H1 (cell line): ENCODE measurements at regions not wholly inside any gene's neighbourhood (a gene's known extent, or its start where the extent isn't known, plus 50 kb on each side); places are given as distances from the start of the nearest gene placed in this dataset.

Source experiments
- CTCF ChIA-PET: fragments of 300-600 bp; sonication (Branson Sonifier 250); formaldehyde crosslinking; loops from one replicate; lab custom pipeline; 2021; ENCODE audit not compliant: partially characterized antibody; lab: Charles Lee
- POLR2A ChIA-PET: fragments of 300-600 bp; sonication (Branson Sonifier 250); formaldehyde crosslinking; loops from one replicate; lab custom pipeline; 2021; ENCODE audit warnings: inconsistent platforms; ENCODE audit not compliant: partially characterized antibody; lab: Charles Lee
- DNase-seq, 2 experiments: peaks; one replicate each; pipeline versions ENCODE4 v3.0.0 to v3.0.0-alpha.2; 2010 to 2022; ENCODE audit warnings: low spot score in 2 of 2, low read depth in 1 of 2, mixed read lengths in 1 of 2
- FAIRE-seq: peaks from 2 replicates; lab custom pipeline; 2011; peaks lifted over from hg19 to GRCh38; lab: Jason Lieb, UNC
- H2AFZ ChIP-seq: 2 replicates; pipeline ENCODE4 v1.8.1; 2012; ENCODE audit warnings: low read length, inconsistent platforms
- H2AK5ac ChIP-seq: 2 replicates; pipeline ENCODE4 v1.6.1; 2013; ENCODE audit warnings: low read depth, low read length
- H2BK120ac ChIP-seq: replicated peaks from 2 replicates; pipeline ENCODE3; 2013; ENCODE audit warnings: low read depth, low read length, inconsistent platforms
- H2BK12ac ChIP-seq: 2 replicates; pipeline ENCODE4 v1.6.1; 2013; ENCODE audit warnings: low read depth, low read length
- H2BK15ac ChIP-seq: 2 replicates; pipeline ENCODE4 v1.6.1; 2013; ENCODE audit warnings: low read length
- H2BK20ac ChIP-seq: 2 replicates; pipeline ENCODE4 v1.6.1; 2013; ENCODE audit warnings: low read length
- H2BK5ac ChIP-seq: 2 replicates; pipeline ENCODE4 v1.6.1; 2013; ENCODE audit warnings: low read depth, low read length
- H3K14ac ChIP-seq: 2 replicates; pipeline ENCODE4 v1.6.1; 2013; ENCODE audit warnings: inconsistent platforms; ENCODE audit not compliant: insufficient read length
- H3K18ac ChIP-seq: 2 replicates; pipeline ENCODE4 v1.6.1; 2013; ENCODE audit warnings: low read length; ENCODE audit errors: extremely low read depth
- H3K23ac ChIP-seq: 2 replicates; pipeline ENCODE4 v1.6.1; 2013; ENCODE audit warnings: inconsistent platforms; ENCODE audit not compliant: insufficient read length
- H3K23me2 ChIP-seq: 2 replicates; pipeline ENCODE4 v1.6.1; 2013; ENCODE audit warnings: low read depth, low read length
- H3K27ac ChIP-seq: 2 replicates; pipeline ENCODE4 v1.6.1; 2011; ENCODE audit warnings: low read depth, low read length, inconsistent platforms
- H3K27me3 ChIP-seq, 4 experiments: replicated peaks in 1 of 4; 1 replicate in 1 of 4; 2 replicates in 3 of 4; pipeline versions ENCODE4 v1.6.1 to v1.8.1; 2011 to 2013; ENCODE audit warnings: low read length in 3 of 4, mild to moderate bottlenecking in 3 of 4, inconsistent platforms in 2 of 4, mixed read lengths in 2 of 4, moderate library complexity in 1 of 4; ENCODE audit not compliant: control insufficient read depth in 3 of 4, insufficient read depth in 3 of 4; ENCODE audit errors: extremely low read depth in 1 of 4
- H3K36me3 ChIP-seq, 4 experiments: 2 replicates each; pipeline versions ENCODE4 v1.6.1 to v1.8.1; 2011 to 2013; ENCODE audit warnings: mild to moderate bottlenecking in 4 of 4, low read length in 3 of 4, moderate library complexity in 2 of 4, control low read depth in 1 of 4, inconsistent platforms in 1 of 4; ENCODE audit not compliant: insufficient read depth in 4 of 4, control insufficient read depth in 2 of 4
- H3K4ac ChIP-seq: replicated peaks from 2 replicates; pipeline ENCODE3; 2013; ENCODE audit warnings: low read length, low read depth, mixed read lengths, inconsistent platforms; ENCODE audit not compliant: insufficient read length
- H3K4me1 ChIP-seq, 4 experiments: replicated peaks in 1 of 4; 1 replicate in 1 of 4; 2 replicates in 3 of 4; pipeline versions ENCODE4 v1.6.1 to v1.8.1; 2011 to 2013; ENCODE audit warnings: low read length in 3 of 4, inconsistent platforms in 2 of 4, mixed read lengths in 1 of 4; ENCODE audit not compliant: insufficient read depth in 4 of 4, control insufficient read depth in 3 of 4
- H3K4me2 ChIP-seq, 2 experiments: 2 replicates each; pipeline versions ENCODE4 v1.6.1 to v1.8.1; 2011 to 2013; ENCODE audit warnings: low read depth in 2 of 2, low read length in 2 of 2, control low read depth in 1 of 2, inconsistent platforms in 1 of 2, mild to moderate bottlenecking in 1 of 2; ENCODE audit not compliant: insufficient read depth in 1 of 2
- H3K4me3 ChIP-seq, 4 experiments: fragments of 200-600, 300-600 bp in 1 of 4; sonication (generic), shearing (Covaris generic), sonication (Bioruptor Twin) in 1 of 4; 2 replicates each; pipeline versions ENCODE4 v1.5.1 to v1.8.1; 2011 to 2016; ENCODE audit warnings: low read length in 4 of 4, low read depth in 3 of 4, control low read depth in 2 of 4, inconsistent platforms in 2 of 4, mild to moderate bottlenecking in 2 of 4, mixed read lengths in 1 of 4, moderate library complexity in 1 of 4; ENCODE audit not compliant: insufficient read depth in 2 of 4; ENCODE audit errors: extremely low read depth in 1 of 4
- H3K56ac ChIP-seq: replicated peaks from 2 replicates; pipeline ENCODE3; 2013; ENCODE audit warnings: low read depth, mild to moderate bottlenecking, mixed read lengths, low read length, inconsistent platforms; ENCODE audit not compliant: insufficient read length
- H3K79me1 ChIP-seq: 2 replicates; pipeline ENCODE4 v1.6.1; 2013; ENCODE audit warnings: low read depth, low read length, control low read depth
- H3K79me2 ChIP-seq, 2 experiments: 2 replicates each; pipeline versions ENCODE4 v1.6.1 to v1.8.1; 2012 to 2013; ENCODE audit warnings: low read length in 2 of 2, mild to moderate bottlenecking in 2 of 2, inconsistent platforms in 1 of 2; ENCODE audit not compliant: insufficient read depth in 2 of 2, control insufficient read depth in 1 of 2
- H3K9ac ChIP-seq, 4 experiments: replicated peaks in 1 of 4; 1 replicate in 1 of 4; 2 replicates in 3 of 4; pipeline versions ENCODE4 v1.6.1 to v1.8.1; 2011 to 2013; ENCODE audit warnings: low read depth in 3 of 4, low read length in 3 of 4, control low read depth in 2 of 4, mild to moderate bottlenecking in 2 of 4, moderate library complexity in 2 of 4, inconsistent platforms in 1 of 4; ENCODE audit errors: extremely low read depth in 1 of 4
- H3K9me3 ChIP-seq, 2 experiments: 2 replicates each; pipeline versions ENCODE4 v1.6.1 to v1.8.1; 2012 to 2013; ENCODE audit warnings: mild to moderate bottlenecking in 2 of 2, moderate library complexity in 2 of 2, control low read depth in 1 of 2, inconsistent platforms in 1 of 2, low read depth in 1 of 2, low read length in 1 of 2, mixed read lengths in 1 of 2; ENCODE audit not compliant: insufficient read depth in 2 of 2
- H4K20me1 ChIP-seq, 2 experiments: replicated peaks in 1 of 2; 2 replicates each; pipeline versions ENCODE3 to v1.8.1; 2011 to 2013; ENCODE audit warnings: inconsistent platforms in 2 of 2, low read length in 2 of 2, mild to moderate bottlenecking in 1 of 2; ENCODE audit not compliant: insufficient read depth in 2 of 2, control insufficient read depth in 1 of 2
- H4K5ac ChIP-seq: 2 replicates; pipeline ENCODE4 v1.6.1; 2013; ENCODE audit warnings: low read length, low read depth, mixed read lengths, inconsistent platforms; ENCODE audit not compliant: insufficient read length
- H4K8ac ChIP-seq: 2 replicates; pipeline ENCODE4 v1.8.0; 2013; ENCODE audit warnings: mild to moderate bottlenecking, moderate library complexity, low read length, inconsistent platforms; ENCODE audit not compliant: insufficient read depth; ENCODE audit errors: extremely low read depth
- H4K91ac ChIP-seq: replicated peaks from 2 replicates; pipeline ENCODE3; 2013; ENCODE audit warnings: low read length, mixed read lengths, inconsistent platforms; ENCODE audit not compliant: insufficient read length
- BACH1 ChIP-seq: IDR thresholded peaks from 2 replicates; pipeline ENCODE4 v1.6.1; 2012; ENCODE audit warnings: low read length, improper control_type of control experiment
- MAX ChIP-seq: IDR thresholded peaks from 2 replicates; pipeline ENCODE4 v1.6.1; 2012; ENCODE audit warnings: inconsistent platforms
- NRF1 ChIP-seq: IDR thresholded peaks from 2 replicates; pipeline ENCODE4 v1.6.1; 2011; ENCODE audit warnings: mild to moderate bottlenecking, low read depth, low read length, improper control_type of control experiment
- POU5F1 ChIP-seq: IDR thresholded peaks from 2 replicates; pipeline ENCODE4 v1.6.1; 2011; ENCODE audit warnings: low read depth, mild to moderate bottlenecking, low read length, moderate library complexity
- TCF12 ChIP-seq: IDR thresholded peaks from 2 replicates; pipeline ENCODE4 v1.6.1; 2011; ENCODE audit warnings: low read depth, mild to moderate bottlenecking, low read length
- WGBS, 2 experiments: shearing (Covaris generic) in 1 of 2; methylation state at CpG; one replicate each; pipeline versions ENCODE4 v1.1.6 to v1.1.7; 2013 to 2015; ENCODE audit warnings: low lambda C conversion rate in 2 of 2, mixed read lengths in 2 of 2, inconsistent platforms in 1 of 2, low coverage in 1 of 2, missing lambda C conversion rate in 1 of 2; ENCODE audit not compliant: insufficient replicate concordance in 2 of 2, insufficient coverage in 1 of 2, insufficient read length in 1 of 2; ENCODE audit errors: extremely low coverage in 1 of 2, missing lambda C conversion rate in 1 of 2; 5-methylcytosine and 5-hydroxymethylcytosine counted together
- TF ChIP-seq, protein P1 (sequence below): IDR thresholded peaks from 2 replicates; pipeline ENCODE4 v1.6.1; 2012; ENCODE audit warnings: inconsistent platforms

DNA sequence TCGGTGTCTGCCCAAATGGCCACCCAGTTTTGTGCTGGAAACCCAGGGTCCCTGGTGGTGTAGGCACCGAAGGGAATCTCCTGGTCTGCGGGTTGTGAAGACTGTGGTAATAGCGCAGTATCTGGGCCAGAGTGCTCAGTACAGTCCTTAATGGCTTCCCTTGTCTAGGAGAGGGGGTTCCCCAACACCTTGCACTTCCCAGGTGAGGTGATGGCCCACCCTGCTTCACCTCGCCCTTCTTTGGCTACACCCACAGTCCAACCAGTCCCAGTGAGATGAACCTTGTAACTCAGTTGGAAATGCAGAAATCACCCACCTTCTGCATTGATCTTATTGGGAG lies 402.4 kb downstream of the SRGAP2C start:
- H2BK15ac ChIP-seq = no peak overlapping the region; the same call in 1 of the 2 replicates
- H2BK20ac ChIP-seq = no peak overlapping the region; the same call in 1 of the 2 replicates
- H3K79me1 ChIP-seq = no peaks in the 10 kb centered on the region
- H3K23ac ChIP-seq = no peak overlapping the region
- H3K9ac ChIP-seq = no peak overlapping the region
- peak overlapping the region; percentile 85 for H2AFZ ChIP-seq
- H3K79me2 ChIP-seq = no peaks in the 10 kb centered on the region
- no peak for DNase-seq
- H2AK5ac ChIP-seq = no peak overlapping the region; the same call in 1 of the 2 replicates
- 92% methylated on average over 5 of the region's 5 CpGs; no CpG with 5 or more reads in 1 of the 2 experiments for WGBS, 2 experiments
- no peaks in the 10 kb centered on the region for H3K27me3 ChIP-seq
- peak overlapping the region; percentile 48; the same call in 1 of the 2 replicates for H3K18ac ChIP-seq
- H3K4me3 ChIP-seq = no peak overlapping the region
- TF ChIP-seq POU5F1 = no peak
- TF ChIP-seq MAX = no peak
- TF ChIP-seq TCF12 = no peak
- no peak for TF ChIP-seq NRF1
- TF ChIP-seq, protein P1, sequence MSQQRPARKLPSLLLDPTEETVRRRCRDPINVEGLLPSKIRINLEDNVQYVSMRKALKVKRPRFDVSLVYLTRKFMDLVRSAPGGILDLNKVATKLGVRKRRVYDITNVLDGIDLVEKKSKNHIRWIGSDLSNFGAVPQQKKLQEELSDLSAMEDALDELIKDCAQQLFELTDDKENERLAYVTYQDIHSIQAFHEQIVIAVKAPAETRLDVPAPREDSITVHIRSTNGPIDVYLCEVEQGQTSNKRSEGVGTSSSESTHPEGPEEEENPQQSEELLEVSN = no peak
- no peak for TF ChIP-seq BACH1
- TF ChIP-seq, all 59 proteins: peak for 0
- no peaks in the 10 kb centered on the region for H3K23me2 ChIP-seq
- 0 out of 2 replicates have a peak overlapping the region, but pooled peaks have one; percentile 7 for H3K27ac ChIP-seq
- H3K4ac ChIP-seq = no peak overlapping the region
- H4K8ac ChIP-seq = peak overlapping the region; percentile 81; the same call in 1 of the 2 replicates
- peak overlapping the region; percentile 89 for H2BK5ac ChIP-seq
- no peak overlapping the region for H3K14ac ChIP-seq
- H3K4me2 ChIP-seq = peak overlapping the region in 1 of 2 experiments; percentile 32; a peak in 2 of 4 replicates
- ChIA-PET POLR2A (no interaction called here), CTCF (interaction anchor here (0.6 to 0.7 kb wide), 2 partner anchors 87 to 170 kb away, joined by 3 to 4 read pairs; no protein-coding TSS in a partner anchor)
- no peak for FAIRE-seq
- no peak overlapping the region for H3K56ac ChIP-seq
- H4K91ac ChIP-seq = peak overlapping the region; percentile 73
- H2BK120ac ChIP-seq = no peak overlapping the region
- no peaks in the 10 kb centered on the region for H3K36me3 ChIP-seq
- no peaks in the 10 kb centered on the region for H3K9me3 ChIP-seq
- H3K4me1 ChIP-seq = peaks cover 0 to 9% (median 6%) of the 10 kb centered on the region in 4 experiments; a peak in 4 of 7 replicates
- no peaks in the 10 kb centered on the region for H4K20me1 ChIP-seq
- H2BK12ac ChIP-seq = peak overlapping the region; percentile 97
- H4K5ac ChIP-seq = no peak overlapping the region
